Hepatocyte (in vitro differentiated cells): ENCODE measurements at regions not wholly inside any gene's neighbourhood (a gene's known extent, or its start where the extent isn't known, plus 50 kb on each side); places are given as distances from the start of the nearest gene placed in this dataset.
"Not testable (repeated sequence)": the region's sequence is repeated elsewhere in the genome, so short reads cannot be mapped to it uniquely, and the experiment has no call there.

ENCODE experiments used
- CTCF ChIP-seq: fragments of 200-600 bp; sonication (generic); IDR thresholded peaks from 2 replicates; pipeline ENCODE4 v1.5.1; 2016; ENCODE audit warnings: antibody characterized with exemption, mild to moderate bottlenecking; ENCODE audit not compliant: poor library complexity
- EZH2 ChIP-seq: fragments of 200-600 bp; sonication (generic); IDR thresholded peaks from 2 replicates; pipeline ENCODE4 v1.6.1; 2016; ENCODE audit warnings: antibody characterized with exemption, mild to moderate bottlenecking, borderline replicate concordance

- TF ChIP-seq CTCF, EZH2: not testable (repeated sequence)
Observed at GRCh38 chr12:46536316-46536715, 163.7 kb upstream of the SLC38A2 start.
